Posterior cingulate gyrus (tissue), 11 donors: ENCODE measurements at regions not wholly inside any gene's neighbourhood (a gene's known extent, or its start where the extent isn't known, plus 50 kb on each side); places are given as distances from the start of the nearest gene placed in this dataset.
A peak's percentile ranks its signal among the peaks of the same experiment; 100 is the strongest.
"Not testable (repeated sequence)": the region's sequence is repeated elsewhere in the genome, so short reads cannot be mapped to it uniquely, and the experiment has no call there.

Experiments
- DNase-seq, 10 donors: peaks; one replicate each; pipeline versions ENCODE4 v3.0.0 to v3.0.0-alpha.2; 2020 to 2021; ENCODE audit warnings: mixed read lengths in 3 of 10
- intact Hi-C: fragments of 100-400 bp; cut with DNase I; formaldehyde crosslinking; loops from one replicate; pipeline ENCODE4 v1.15.1; 2023

DNA sequence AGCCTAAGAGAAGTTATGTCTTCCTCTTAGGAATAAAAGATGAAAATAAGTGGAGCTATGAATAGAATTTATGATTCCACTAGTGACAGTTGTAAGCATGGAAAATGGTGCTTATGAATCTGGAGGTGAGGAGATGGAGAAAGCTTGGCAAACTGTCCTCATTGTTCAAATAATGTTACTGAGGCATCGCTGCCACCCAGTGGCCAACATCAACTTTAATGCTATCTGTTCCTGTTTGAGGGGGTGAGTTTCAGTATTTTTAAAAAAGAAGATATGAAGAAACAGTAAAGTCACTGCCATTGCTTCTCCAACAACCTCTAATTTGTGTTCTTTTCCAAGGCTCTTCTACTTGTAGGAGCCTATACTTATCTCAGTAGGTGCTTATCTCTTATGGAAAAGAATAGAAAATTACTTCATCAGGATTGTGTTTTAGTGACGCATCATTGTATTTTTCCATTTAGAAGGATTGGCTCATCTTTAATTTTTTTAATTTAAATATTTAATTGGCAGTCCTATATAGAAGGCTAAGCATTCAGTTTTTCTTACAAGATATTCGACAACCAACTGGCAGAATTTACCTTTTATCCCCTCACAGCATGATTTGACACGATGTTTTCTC lies 260.4 kb upstream of the P2RY1 start:
- peak in 7 of 10 donors; percentile 48 to 90 (median 60) for DNase-seq
- intact Hi-C loops = loop anchor here (5.0 kb wide), 1 partner anchor 102 kb away; no protein-coding TSS in a partner anchor

DNA sequence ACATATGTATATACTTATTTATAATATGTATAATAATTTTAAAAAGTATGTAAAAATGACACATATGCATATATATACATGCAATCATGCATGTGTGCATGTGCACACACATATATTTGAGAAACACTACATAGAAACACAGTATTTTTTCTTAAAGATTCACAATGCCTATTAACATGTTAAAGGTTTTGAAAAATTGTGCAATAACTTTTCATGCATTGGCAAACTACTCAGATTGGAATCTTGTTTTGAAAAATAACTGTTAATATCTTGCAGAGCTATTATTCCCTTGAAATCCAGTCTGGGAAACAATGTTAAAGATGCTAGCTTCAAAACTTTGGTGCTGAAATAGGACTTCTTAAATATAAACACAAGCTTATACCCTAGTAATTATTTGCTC lies 256.2 kb upstream of the P2RY1 start:
- intact Hi-C loops = no loop called here
- no peak for DNase-seq

DNA sequence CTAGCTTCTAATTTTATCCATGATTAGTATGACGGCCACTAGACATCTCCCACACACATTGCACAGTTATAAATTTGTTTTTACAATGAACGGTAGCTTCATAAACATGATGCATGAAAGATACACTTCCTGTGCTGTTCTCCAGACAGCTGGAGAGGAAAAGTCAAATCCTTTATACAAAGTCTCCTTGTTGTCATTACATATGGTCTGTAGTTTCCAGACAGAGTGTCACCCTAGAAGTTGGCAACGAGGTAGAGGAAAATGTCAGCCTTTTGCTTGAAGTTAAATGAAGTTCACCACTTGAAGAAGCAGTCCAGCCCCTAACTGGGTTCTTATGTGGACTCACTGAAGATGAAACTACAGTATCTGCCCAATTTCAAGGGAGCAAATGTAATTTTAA lies 253.0 kb upstream of the P2RY1 start:
- DNase-seq = no peak
- intact Hi-C loops = no loop called here

GRCh38 chr3:152583963-152584362 lies 251.0 kb upstream of the P2RY1 start:
- intact Hi-C loops = no loop called here
- no peak for DNase-seq

- DNase-seq = no peak
- intact Hi-C loops = no loop called here
Measured at GRCh38 chr3:152586974-152587373, 248.0 kb upstream of the P2RY1 start.

GRCh38 chr3:152587861-152588260 lies 247.1 kb upstream of the P2RY1 start:
- intact Hi-C loops = no loop called here

GRCh38 chr3:152589644-152590043 lies 245.3 kb upstream of the P2RY1 start:
- DNase-seq = no peak
- intact Hi-C loops = no loop called here

More at GRCh38 chr3:152587861-152588260, 247.1 kb upstream of the P2RY1 start:
- no peak for DNase-seq

GRCh38 chr3:152591515-152591914 lies 243.4 kb upstream of the P2RY1 start:
- intact Hi-C loops = no loop called here
- DNase-seq = no peak

DNA sequence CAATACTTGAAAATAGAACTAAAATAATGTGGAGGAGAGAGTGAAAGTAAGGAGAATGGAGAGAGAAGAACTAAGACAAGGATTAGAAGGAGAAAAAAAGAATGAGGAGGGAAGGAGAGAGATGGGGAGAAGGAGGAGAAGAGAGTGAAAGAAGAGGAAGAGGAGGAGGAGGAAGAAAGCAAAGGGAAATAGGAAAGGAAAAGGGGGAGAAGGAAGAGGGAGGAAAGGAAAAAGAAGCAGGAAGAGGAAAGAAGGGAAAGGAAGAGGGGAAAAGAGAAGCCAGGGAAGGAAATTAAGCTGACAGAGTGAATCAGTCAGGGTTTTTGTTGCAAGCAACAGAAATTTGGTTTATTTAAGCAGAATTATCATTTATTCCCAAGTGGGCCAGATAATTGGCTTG lies 241.7 kb upstream of the P2RY1 start:
- intact Hi-C loops = no loop called here

GRCh38 chr3:152595975-152596821 lies 238.7 kb upstream of the P2RY1 start:
- intact Hi-C loops = no loop called here
- no peak for DNase-seq

More for the DNA sequence above, 241.7 kb upstream of the P2RY1 start:
- DNase-seq = no peak

DNA sequence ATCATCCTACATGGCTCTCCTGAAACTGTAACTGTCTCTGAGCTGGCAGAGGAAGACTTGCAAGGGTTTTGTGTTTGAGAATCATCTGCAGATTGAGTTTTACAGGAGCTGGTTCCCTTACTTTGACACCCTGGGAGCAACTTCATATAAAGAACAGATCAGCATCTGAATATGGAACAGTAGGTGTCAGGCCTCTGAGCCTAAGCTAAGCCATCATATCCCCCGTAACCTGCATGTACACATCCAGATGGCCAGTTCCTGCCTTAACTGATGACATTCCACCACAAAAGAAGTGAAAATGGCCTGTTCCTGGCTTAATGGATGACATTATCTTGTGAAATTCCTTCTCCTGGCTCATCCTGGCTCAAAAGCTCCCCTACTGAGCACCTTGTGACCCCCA lies 238.1 kb upstream of the P2RY1 start:
- DNase-seq, intact Hi-C loops: not testable (repeated sequence)

GRCh38 chr3:152606146-152606545 lies 228.8 kb upstream of the P2RY1 start:
- peak in 1 of 10 donors; percentile 35 for DNase-seq
- intact Hi-C loops = no loop called here

DNA sequence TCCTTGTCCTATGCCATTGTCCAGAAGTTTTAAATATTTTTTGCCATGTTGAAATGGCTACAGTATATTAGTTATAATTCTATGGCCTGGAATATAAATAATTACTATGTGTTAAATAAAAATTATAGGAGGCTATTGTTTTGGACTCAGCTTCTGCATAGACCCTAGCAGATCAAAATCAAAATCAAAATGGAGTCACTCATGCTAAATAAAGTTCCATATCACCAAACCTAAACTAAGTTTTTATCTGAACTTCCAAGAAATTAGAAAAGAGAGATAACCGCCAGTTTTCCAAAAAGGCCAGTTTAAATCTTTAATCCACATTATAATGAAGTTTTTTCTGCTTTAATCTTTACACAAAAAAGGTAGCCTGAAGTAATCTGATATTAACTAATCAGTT lies 227.8 kb upstream of the P2RY1 start:
- DNase-seq = no peak
- intact Hi-C loops = no loop called here

- intact Hi-C loops = no loop called here
- no peak for DNase-seq
Measured at GRCh38 chr3:152608696-152609594, 226.0 kb upstream of the P2RY1 start.

DNA sequence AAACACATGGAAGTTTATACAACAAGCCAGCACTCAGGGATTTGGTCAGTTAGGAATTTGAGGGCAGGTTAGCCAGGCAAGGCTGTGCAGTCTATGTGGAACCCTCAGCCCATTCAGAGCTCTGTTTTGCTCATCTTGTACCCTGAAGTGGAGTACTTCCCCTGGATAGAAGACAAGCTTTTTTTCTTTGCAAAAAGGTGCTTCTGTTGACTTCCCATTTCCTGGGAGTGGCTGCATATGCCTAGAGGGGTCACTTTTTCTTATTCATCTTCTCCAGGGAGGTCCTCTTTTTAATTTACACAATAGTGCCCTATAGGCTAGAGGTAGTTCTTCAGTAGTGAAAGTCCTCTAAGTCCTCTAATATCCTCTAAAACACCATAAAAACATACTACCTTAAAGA lies 225.0 kb upstream of the P2RY1 start:
- no peak for DNase-seq
- intact Hi-C loops = no loop called here

- intact Hi-C loops = no loop called here
- DNase-seq = no peak
Measured at GRCh38 chr3:152610622-152611021, 224.3 kb upstream of the P2RY1 start.

DNA sequence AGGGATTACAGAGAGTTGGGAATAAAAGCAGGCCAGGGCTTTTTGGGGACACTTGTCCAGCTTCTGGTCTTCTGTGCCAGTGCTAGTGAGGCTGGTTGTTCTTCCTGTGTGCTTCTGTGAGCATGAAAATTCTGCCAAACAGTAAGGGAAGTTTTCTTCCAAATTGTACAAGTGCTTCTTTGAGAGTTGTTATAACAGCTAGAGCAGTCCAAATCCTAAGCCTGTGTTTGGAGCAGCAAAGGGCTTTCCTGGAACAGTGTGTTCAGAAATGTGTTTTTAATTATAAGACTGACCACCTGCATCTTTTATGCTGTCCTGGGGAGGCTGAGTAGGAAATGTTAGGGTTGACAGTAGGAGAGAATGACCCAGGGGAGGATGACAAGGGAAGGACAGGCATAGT lies 223.0 kb upstream of the P2RY1 start:
- no peak for DNase-seq
- intact Hi-C loops = no loop called here

DNA sequence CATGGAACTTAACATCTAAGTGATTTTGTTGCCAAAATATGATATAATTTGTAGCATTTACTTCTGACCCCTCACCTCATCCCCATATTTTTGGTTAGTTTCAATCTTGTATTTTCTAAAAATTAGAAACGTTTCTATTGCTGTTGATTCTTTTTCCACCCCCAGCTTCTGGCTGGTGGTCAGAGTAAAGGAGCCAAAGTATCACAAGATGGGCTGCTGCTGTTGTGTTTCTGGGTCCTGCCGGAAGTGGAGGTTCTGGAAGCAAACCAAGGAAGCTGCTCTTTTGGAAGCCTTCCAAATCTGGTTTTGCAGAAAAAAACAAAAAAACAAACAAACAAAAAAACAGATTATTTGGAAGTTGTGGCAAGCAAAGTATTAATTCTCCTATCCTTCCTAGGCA lies 221.1 kb upstream of the P2RY1 start:
- intact Hi-C loops = no loop called here
- DNase-seq = no peak

- intact Hi-C loops = no loop called here
- no peak for DNase-seq
Measured at GRCh38 chr3:152615681-152616080, 219.2 kb upstream of the P2RY1 start.

DNA sequence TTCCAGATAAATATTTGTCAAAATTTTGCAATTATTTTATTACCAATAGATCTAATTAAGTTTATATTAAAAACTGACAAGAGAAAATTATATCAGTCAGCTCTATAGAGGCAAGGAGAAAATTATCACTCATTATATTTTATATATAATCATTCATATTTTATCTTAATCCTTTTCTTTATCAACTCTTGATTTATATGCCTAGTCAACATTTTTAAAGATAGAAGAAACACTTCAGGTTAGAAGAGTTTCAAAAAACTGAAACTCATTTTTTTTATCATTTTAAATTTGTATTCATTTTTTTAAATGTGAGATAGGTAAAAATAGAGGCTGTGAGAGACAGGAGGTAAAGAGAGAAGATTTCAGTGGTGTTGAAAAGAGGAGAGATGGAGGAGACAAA lies 217.3 kb upstream of the P2RY1 start:
- intact Hi-C loops = no loop called here
- no peak for DNase-seq

DNA sequence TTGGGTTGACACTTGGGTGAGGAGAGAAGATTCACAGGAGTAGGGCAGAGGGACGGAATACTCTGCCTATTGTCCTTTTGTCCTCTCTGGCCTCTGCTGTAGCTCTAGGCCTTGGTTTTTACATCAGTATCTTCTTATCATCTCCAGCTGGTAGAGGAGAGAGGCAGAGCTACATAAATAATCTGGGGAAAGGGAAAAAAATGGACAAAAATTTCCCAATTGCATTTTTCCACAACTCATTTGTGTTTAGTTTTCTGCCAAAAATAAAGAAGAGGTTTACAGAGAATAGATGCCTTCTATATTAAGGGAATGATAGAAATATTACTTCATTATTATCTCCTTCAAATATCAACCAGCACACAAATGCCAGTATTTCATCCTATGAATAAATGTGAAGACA lies 216.4 kb upstream of the P2RY1 start:
- intact Hi-C loops = no loop called here
- DNase-seq = no peak
